NCI-H187 treated with DMSO at 0.1 percent for 48 hours (cell line): ENCODE measurements at regions not wholly inside any gene's neighbourhood (a gene's known extent, or its start where the extent isn't known, plus 50 kb on each side); places are given as distances from the start of the nearest gene placed in this dataset.
A peak's percentile ranks its signal among the peaks of the same experiment; 100 is the strongest.
"Not testable (repeated sequence)": the region's sequence is repeated elsewhere in the genome, so short reads cannot be mapped to it uniquely, and the experiment has no call there.

Experiments
- DNase-seq: peaks from one replicate; lab custom pipeline; 2025; lab: John Stamatoyannopoulos, UW

DNA sequence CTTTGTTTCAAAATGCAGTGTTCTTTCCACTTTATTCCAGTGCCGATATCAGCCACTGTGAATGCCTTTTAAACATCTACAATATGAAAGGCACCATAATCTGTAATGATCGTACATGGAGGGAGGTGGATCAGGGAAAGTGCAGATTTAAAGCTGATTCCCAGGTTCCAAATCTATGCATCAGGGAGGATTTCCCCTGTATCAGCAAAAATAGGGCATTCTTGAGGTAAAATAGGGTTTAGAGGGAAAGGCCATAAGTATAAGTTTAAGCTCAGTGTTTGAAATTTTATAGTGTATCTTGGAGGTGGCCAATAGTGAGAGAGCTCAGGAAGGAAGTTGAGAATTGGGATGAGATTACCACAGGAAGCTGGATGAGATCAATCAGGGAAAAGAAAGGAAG, 289.7 kb upstream of the ID4 start:
- no peak for DNase-seq

DNA sequence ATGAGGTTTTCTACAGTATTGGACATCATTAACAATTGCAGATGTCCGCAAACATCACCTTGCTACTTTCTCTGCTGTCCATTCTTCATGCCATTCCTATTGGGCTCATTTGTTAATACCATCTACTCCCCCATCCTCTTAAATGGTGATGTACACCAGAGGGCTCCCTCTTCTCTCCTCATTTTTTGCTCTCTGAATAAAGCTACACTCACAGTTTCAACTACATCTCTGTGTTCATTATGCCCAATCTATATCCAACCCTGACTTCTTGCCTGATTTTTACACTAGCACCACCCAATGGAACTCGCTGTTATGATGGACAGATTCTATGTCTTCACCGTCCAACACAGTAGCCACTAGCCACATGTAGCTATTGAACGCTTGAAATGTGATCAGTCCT, 288.1 kb upstream of the ID4 start:
- no peak for DNase-seq

DNA sequence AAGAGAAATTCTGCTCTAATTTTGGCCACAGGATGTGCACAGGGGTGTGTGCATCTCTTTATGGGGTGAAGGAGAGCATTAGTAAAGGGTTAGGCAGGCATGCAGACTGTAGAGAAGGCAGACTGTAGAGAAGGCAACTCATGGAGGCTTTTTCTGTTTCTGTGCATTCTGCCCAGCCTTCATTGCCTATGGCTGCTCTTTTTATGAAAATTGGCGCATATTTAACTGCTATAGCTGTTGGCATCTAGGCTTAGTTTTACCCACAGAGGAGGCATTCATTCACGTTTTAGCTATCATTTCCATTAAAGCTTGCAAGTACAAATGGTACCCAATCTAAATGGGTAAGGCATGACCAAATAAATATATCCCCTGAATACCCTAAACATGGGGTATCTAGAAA, 286.8 kb upstream of the ID4 start:
- no peak for DNase-seq

DNA sequence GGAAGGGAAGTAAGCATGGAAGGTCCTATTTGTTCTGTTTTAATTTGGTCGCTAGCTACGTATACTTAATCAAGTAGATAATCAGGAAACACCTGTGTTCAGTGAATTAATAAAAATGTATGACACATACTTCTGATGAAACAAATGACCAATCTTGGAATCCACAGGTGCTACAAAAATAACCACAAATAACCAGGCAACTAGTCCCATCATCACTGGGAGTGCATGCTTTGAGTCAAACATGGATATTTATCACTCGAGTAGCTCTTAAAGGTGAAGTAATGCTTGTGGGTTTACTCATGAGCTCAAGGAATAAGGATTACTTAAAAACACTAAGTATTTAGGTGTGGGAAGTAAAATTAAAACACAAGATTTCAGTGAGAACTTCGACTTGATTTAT, 285.6 kb upstream of the ID4 start:
- DNase-seq = no peak

GRCh38 chr6:19552076-19552475, 285.1 kb upstream of the ID4 start:
- DNase-seq = no peak

- no peak for DNase-seq
Observed at GRCh38 chr6:19552588-19552987, 284.6 kb upstream of the ID4 start.

- DNase-seq = no peak
Observed at GRCh38 chr6:19554356-19555225, 282.6 kb upstream of the ID4 start.

DNA sequence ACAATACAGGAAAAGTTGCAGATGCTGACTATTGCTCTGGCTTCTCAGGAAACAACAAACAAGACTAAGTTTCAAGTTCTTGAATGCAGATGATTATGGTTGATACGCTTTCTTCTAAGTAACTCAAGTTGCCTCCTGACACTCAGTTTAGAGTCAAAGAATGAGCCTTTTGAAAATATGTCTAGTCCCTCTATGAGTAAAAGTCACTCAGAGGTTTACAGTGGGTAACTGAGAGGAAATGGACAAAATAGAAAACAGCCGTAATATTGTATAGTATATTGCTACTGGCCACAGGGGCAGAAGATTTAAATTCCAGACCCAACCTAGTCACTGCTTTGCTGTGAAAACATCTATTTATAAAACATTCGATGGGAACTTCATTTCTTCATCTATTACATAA, 280.0 kb upstream of the ID4 start:
- DNase-seq = no peak

DNA sequence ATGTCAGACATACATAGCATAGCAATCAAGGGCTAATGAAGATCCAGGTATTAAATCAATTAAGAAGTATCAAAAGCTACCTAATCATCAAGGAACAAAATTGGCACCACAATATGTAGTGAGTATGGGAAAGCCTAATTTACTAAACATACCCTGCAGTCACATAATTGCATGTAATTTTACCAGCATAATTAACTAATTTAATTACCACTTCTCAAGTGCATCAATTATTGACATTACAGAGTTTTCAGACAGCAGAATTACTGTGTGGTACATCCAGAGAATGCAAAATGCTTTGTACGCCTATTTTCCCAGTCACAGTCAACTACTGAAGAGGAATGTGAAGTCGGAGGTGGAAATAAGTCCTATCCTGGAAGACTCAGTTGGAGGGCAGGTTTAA, 279.0 kb upstream of the ID4 start:
- no peak for DNase-seq

- DNase-seq = no peak
Observed at GRCh38 chr6:19558934-19559333, 278.2 kb upstream of the ID4 start.

DNA sequence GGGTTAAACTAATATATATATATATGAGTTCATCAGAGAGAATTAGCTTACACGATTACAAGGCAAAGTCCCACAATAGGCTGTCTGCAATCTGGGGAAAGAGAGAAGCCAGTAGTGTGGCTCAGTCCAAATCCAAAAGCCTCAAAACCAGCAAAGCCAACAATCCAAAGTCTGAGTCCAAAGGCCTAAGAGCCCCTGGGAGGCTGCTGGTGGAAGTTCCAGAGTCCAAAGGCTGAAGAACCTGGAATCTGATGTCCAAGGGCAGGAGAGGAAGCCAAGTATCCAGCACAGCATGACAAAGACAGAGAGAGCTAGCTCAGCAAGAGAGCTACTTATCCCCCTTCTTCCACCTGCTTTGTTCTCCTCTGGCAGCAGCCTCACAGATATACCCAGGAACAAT, 274.7 kb upstream of the ID4 start:
- DNase-seq = no peak

GRCh38 chr6:19569563-19569962, 267.6 kb upstream of the ID4 start:
- DNase-seq = no peak

- DNase-seq = no peak
Observed at GRCh38 chr6:19571176-19571575, 266.0 kb upstream of the ID4 start.

- DNase-seq = no peak
Observed at GRCh38 chr6:19578481-19578880, 258.7 kb upstream of the ID4 start.

- DNase-seq = not testable (repeated sequence)
Observed at GRCh38 chr6:19584207-19584606, 253.0 kb upstream of the ID4 start.

GRCh38 chr6:19587238-19587942, 249.8 kb upstream of the ID4 start:
- DNase-seq = no peak

- no peak for DNase-seq
Observed at GRCh38 chr6:19590501-19591131, 246.6 kb upstream of the ID4 start.

GRCh38 chr6:19597809-19598320, 239.3 kb upstream of the ID4 start:
- no peak for DNase-seq

- peak; percentile 19 for DNase-seq
Observed at GRCh38 chr6:19599796-19600464, 237.2 kb upstream of the ID4 start.

GRCh38 chr6:19602434-19603013, 234.6 kb upstream of the ID4 start:
- peak; percentile 46 for DNase-seq

- DNase-seq = no peak
Observed at GRCh38 chr6:19603721-19604120, 233.4 kb upstream of the ID4 start.

DNA sequence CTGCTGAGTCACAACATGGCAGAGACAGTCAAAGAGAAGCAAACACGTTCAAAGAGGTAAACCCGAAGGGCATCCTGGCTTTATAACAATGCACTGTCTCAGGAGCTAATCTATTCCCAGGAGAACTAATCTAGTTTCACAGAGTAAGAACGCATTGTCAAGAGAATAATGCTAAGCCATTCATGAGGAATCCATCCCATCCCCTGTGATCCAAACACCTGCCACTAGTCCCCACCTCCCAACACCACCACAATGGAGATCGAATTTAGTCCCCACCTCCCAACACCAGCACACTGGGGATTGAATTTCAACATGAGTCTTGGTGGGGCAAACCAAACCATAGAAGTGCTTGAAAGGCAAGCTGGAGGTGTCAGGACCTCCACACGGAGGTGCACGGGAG, 231.5 kb upstream of the ID4 start:
- no peak for DNase-seq
